ENCODE measurements at regions not wholly inside any gene's neighbourhood (a gene's known extent, or its start where the extent isn't known, plus 50 kb on each side); places are given as distances from the start of the nearest gene placed in this dataset.

- Histone ChIP-seq H2BK15ac (ENCODE audit: low read length) (no peak overlapping the region), H3K23ac (ENCODE audit: insufficient read length) (no peak overlapping the region), H2BK5ac (ENCODE audit: low read depth, low read length) (no peak overlapping the region), H4K91ac (replicated peaks; ENCODE audit: insufficient read length, low read length) (no peak overlapping the region), H2AFZ (ENCODE audit: low read length) (no peak overlapping the region), H3K4me3 (ENCODE audit: extremely low read depth in 1 of 4, insufficient read depth in 2 of 4, low read depth in 3 of 4, low read length in 4 of 4) (no peak overlapping the region), H3K14ac (ENCODE audit: insufficient read length) (no peak overlapping the region), H2BK120ac (replicated peaks; ENCODE audit: low read depth, low read length) (no peak overlapping the region), H3K4me1 (replicated peaks in 1 of 4; ENCODE audit: control insufficient read depth in 3 of 4, insufficient read depth in 4 of 4, low read length in 3 of 4) (peaks cover 0 to 17% (median 2%) of the 10 kb centered on the region in 4 experiments; a peak in 4 of 7 replicates), H3K56ac (replicated peaks; ENCODE audit: insufficient read length, low read depth, low read length) (no peak overlapping the region), H3K4me2 (ENCODE audit: insufficient read depth in 1 of 2, low read depth in 2 of 2, low read length in 2 of 2) (no peak overlapping the region), H3K79me2 (ENCODE audit: control insufficient read depth in 1 of 2, insufficient read depth in 2 of 2, low read length in 2 of 2) (no peaks in the 10 kb centered on the region), H3K9ac (replicated peaks in 1 of 4; ENCODE audit: extremely low read depth in 1 of 4, low read depth in 3 of 4, low read length in 3 of 4) (no peak overlapping the region), H3K27me3 (replicated peaks in 1 of 4; ENCODE audit: control insufficient read depth in 3 of 4, extremely low read depth in 1 of 4, insufficient read depth in 3 of 4, low read length in 3 of 4) (no peaks in the 10 kb centered on the region), H4K8ac (ENCODE audit: extremely low read depth, insufficient read depth, low read length) (no peak overlapping the region), H3K36me3 (ENCODE audit: control insufficient read depth in 2 of 4, insufficient read depth in 4 of 4, low read length in 3 of 4) (no peaks in the 10 kb centered on the region), H3K18ac (ENCODE audit: extremely low read depth, low read length) (no peak overlapping the region), H3K23me2 (ENCODE audit: low read depth, low read length) (no peaks in the 10 kb centered on the region), H3K27ac (ENCODE audit: low read depth, low read length) (no peak overlapping the region), H2BK12ac (ENCODE audit: low read depth, low read length) (no peak overlapping the region), H2AK5ac (ENCODE audit: low read depth, low read length) (no peak overlapping the region), H2BK20ac (ENCODE audit: low read length) (no peak overlapping the region), H3K4ac (replicated peaks; ENCODE audit: insufficient read length, low read depth, low read length) (no peak overlapping the region), H4K20me1 (replicated peaks in 1 of 2; ENCODE audit: control insufficient read depth in 1 of 2, insufficient read depth in 2 of 2, low read length in 2 of 2) (no peaks in the 10 kb centered on the region), H4K5ac (ENCODE audit: insufficient read length, low read depth, low read length) (no peak overlapping the region), H3K9me3 (ENCODE audit: insufficient read depth in 2 of 2, low read depth in 1 of 2, low read length in 1 of 2) (no peaks in the 10 kb centered on the region), H3K79me1 (ENCODE audit: low read depth, low read length) (no peaks in the 10 kb centered on the region)
- ChIA-PET POLR2A (ENCODE audit: partially characterized antibody) (interaction anchor here (0.6 to 1.1 kb wide), 2 partner anchors 39 to 154 kb away, joined by 3 read pairs; no protein-coding TSS in a partner anchor), CTCF (ENCODE audit: partially characterized antibody) (interaction anchor here (0.7 to 2.6 kb wide), 7 partner anchors 9 to 321 kb away, joined by 3 to 13 read pairs (median 3); no protein-coding TSS in a partner anchor)
- WGBS, 2 experiments (ENCODE audit: extremely low coverage in 1 of 2, insufficient coverage in 1 of 2, insufficient read length in 1 of 2, insufficient replicate concordance in 2 of 2, low coverage in 1 of 2, low lambda C conversion rate in 2 of 2, missing lambda C conversion rate in 1 of 2), result 86% methylated on average over 4 of the region's 4 CpGs; no CpG with 5 or more reads in 1 of the 2 experiments
- FAIRE-seq (no peak), DNase-seq (ENCODE audit: low read depth in 1 of 2, low spot score in 2 of 2) (no peak)
- TF ChIP-seq USF2 (IDR thresholded peaks at IDR 0.05; ENCODE audit: low read length) (no peak), JUN (IDR thresholded peaks at IDR 0.05; ENCODE audit: low read depth, low read length) (no peak)
Observed at GRCh38 chr14:56742391-56742878, 67.8 kb downstream of the OTX2 start.

Measured in H1 (cell line).